WTC11 (cell line): ENCODE measurements at regions not wholly inside any gene's neighbourhood (a gene's known extent, or its start where the extent isn't known, plus 50 kb on each side); places are given as distances from the start of the nearest gene placed in this dataset.

ENCODE experiments used
- ATAC-seq: fragments of 200-7000 bp; cut with Tn5 transposase; 2 replicates; pipeline ENCODE4 v1.10.0; 2021; ENCODE audit warnings: mild to moderate bottlenecking, moderate library complexity
- CTCF ChIA-PET: fragments of 300-600 bp; sonication (Branson Sonifier 250); formaldehyde crosslinking; loops from one replicate; lab custom pipeline; 2021; ENCODE audit warnings: antibody characterized with exemption; lab: Charles Lee
- POLR2A ChIA-PET: fragments of 350-600 bp; sonication (Branson Sonifier 250); formaldehyde crosslinking; loops from one replicate; lab custom pipeline; 2021; ENCODE audit warnings: antibody characterized with exemption; lab: Charles Lee
- DNase-seq: peaks from one replicate; pipeline ENCODE4 v3.0.0; 2021; ENCODE audit warnings: low spot score
- H3K27ac Mint-ChIP-seq: 2 replicates; pipeline ENCODE4 v1.8.0; 2021; ENCODE audit warnings: mixed read lengths
- H3K27me3 Mint-ChIP-seq: 2 replicates; pipeline ENCODE4 v1.8.0; 2021; ENCODE audit warnings: low read depth, mild to moderate bottlenecking, moderate library complexity, mixed read lengths
- H3K36me3 Mint-ChIP-seq: 2 replicates; pipeline ENCODE4 v1.8.0; 2021; ENCODE audit warnings: mixed read lengths
- H3K4me1 Mint-ChIP-seq: 2 replicates; pipeline ENCODE4 v1.8.0; 2022; ENCODE audit warnings: mixed read lengths
- H3K4me3 Mint-ChIP-seq: 2 replicates; pipeline ENCODE4 v1.8.0; 2021; ENCODE audit warnings: mild to moderate bottlenecking, moderate library complexity, mixed read lengths
- H3K9me3 Mint-ChIP-seq: 2 replicates; pipeline ENCODE4 v1.8.0; 2021; ENCODE audit warnings: mixed read lengths
- CREB1 ChIP-seq: sonication (generic); formaldehyde crosslinking; IDR thresholded peaks from 2 replicates; pipeline ENCODE4 v1.8.0; 2023; ENCODE audit warnings: mild to moderate bottlenecking, missing genetic modification reagents
- CREM ChIP-seq: sonication (generic); formaldehyde crosslinking; IDR thresholded peaks from 2 replicates; pipeline ENCODE4 v1.8.1; 2022; ENCODE audit warnings: mild to moderate bottlenecking, missing genetic modification reagents, moderate library complexity
- FOXJ3 ChIP-seq: sonication (generic); formaldehyde crosslinking; IDR thresholded peaks from 2 replicates; pipeline ENCODE4 v1.9.0; 2021; ENCODE audit warnings: missing genetic modification reagents, mild to moderate bottlenecking, borderline replicate concordance
- FOXK1 ChIP-seq: sonication (generic); formaldehyde crosslinking; IDR thresholded peaks from 2 replicates; pipeline ENCODE4 v1.8.0; 2022; ENCODE audit warnings: mild to moderate bottlenecking, moderate library complexity, missing genetic modification reagents
- IRF2 ChIP-seq: sonication (generic); formaldehyde crosslinking; IDR thresholded peaks from 2 replicates; pipeline ENCODE4 v1.8.0; 2022; ENCODE audit warnings: low read depth, missing genetic modification reagents, borderline replicate concordance
- JAZF1 ChIP-seq: fragments of 250-450 bp; sonication (Bioruptor Pico); IDR thresholded peaks from 2 replicates; pipeline ENCODE4 v1.9.0; 2021; ENCODE audit warnings: moderate library complexity, mild to moderate bottlenecking, inconsistent platforms
- ZNF121 ChIP-seq: sonication (generic); formaldehyde crosslinking; IDR thresholded peaks from 2 replicates; pipeline ENCODE4 v1.8.0; 2023; ENCODE audit warnings: missing genetic modification reagents
- ZNF138 ChIP-seq: sonication (generic); formaldehyde crosslinking; conservative IDR thresholded peaks from 2 replicates; pipeline ENCODE4 v1.8.1; 2022; ENCODE audit warnings: mild to moderate bottlenecking, moderate library complexity, missing genetic modification reagents
- TF ChIP-seq, protein P1 (sequence below): fragments of 250-450 bp; sonication (Bioruptor Pico); IDR thresholded peaks from 2 replicates; pipeline ENCODE4 v1.9.0; 2021; ENCODE audit warnings: mild to moderate bottlenecking
- TF ChIP-seq, protein P2 (sequence below): fragments of 250-450 bp; sonication (Bioruptor Pico); IDR thresholded peaks from 2 replicates; pipeline ENCODE4 v1.9.0; 2021; ENCODE audit warnings: mild to moderate bottlenecking, borderline replicate concordance
- TF ChIP-seq, protein P3 (sequence below): fragments of 250-450 bp; sonication (Bioruptor Pico); IDR thresholded peaks from 2 replicates; pipeline ENCODE4 v1.9.0; 2021; ENCODE audit warnings: moderate library complexity, mild to moderate bottlenecking, inconsistent platforms, borderline replicate concordance
- TF ChIP-seq, protein P4 (sequence below): sonication (generic); formaldehyde crosslinking; IDR thresholded peaks from 2 replicates; pipeline ENCODE4 v1.8.1; 2023; ENCODE audit warnings: mild to moderate bottlenecking, moderate library complexity, missing genetic modification reagents
- TF ChIP-seq, protein P5 (sequence below): fragments of 250-450 bp; sonication (Bioruptor Pico); conservative IDR thresholded peaks from 2 replicates; pipeline ENCODE4 v1.9.0; 2021; ENCODE audit warnings: mild to moderate bottlenecking
- TF ChIP-seq, protein P6 (sequence below): sonication (generic); formaldehyde crosslinking; IDR thresholded peaks from 2 replicates; pipeline ENCODE4 v1.8.1; 2022; ENCODE audit warnings: mild to moderate bottlenecking, missing genetic modification reagents, moderate library complexity, borderline replicate concordance
- TF ChIP-seq, protein P7 (sequence below): sonication (generic); formaldehyde crosslinking; IDR thresholded peaks from 2 replicates; pipeline ENCODE4 v1.8.0; 2023; ENCODE audit warnings: missing genetic modification reagents, mild to moderate bottlenecking, borderline replicate concordance

DNA sequence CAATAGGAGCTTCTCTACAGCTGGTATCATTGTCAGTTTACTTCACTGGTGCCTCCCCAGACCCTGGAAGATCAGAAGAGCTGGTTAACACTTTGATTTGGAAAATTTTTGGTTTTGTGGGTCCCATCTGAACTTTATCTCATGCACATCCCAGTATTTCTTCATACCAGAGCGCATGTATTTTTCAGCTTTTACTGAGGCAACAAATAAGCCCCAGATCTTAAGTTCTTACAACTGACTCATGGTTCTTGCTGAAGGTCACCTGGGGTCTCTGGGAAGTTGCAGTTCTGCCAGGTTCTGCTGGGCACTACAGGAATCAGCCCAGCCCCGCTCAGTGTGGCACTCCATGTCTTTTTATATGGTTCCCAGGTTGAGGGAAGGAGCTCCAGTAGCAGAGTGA, 1249.9 kb downstream of the EFNB2 start:
- H3K4me3 Mint-ChIP-seq = no peak overlapping the region
- H3K27me3 Mint-ChIP-seq = no peaks in the 10 kb centered on the region
- no peak overlapping the region for H3K27ac Mint-ChIP-seq
- POLR2A ChIA-PET = no interaction called here
- TF ChIP-seq CREM (no peak), FOXJ3 (CRISPR knock-in tag) (no peak), ZNF138 (CRISPR knock-in tag) (no peak)
- TF ChIP-seq, protein P1, sequence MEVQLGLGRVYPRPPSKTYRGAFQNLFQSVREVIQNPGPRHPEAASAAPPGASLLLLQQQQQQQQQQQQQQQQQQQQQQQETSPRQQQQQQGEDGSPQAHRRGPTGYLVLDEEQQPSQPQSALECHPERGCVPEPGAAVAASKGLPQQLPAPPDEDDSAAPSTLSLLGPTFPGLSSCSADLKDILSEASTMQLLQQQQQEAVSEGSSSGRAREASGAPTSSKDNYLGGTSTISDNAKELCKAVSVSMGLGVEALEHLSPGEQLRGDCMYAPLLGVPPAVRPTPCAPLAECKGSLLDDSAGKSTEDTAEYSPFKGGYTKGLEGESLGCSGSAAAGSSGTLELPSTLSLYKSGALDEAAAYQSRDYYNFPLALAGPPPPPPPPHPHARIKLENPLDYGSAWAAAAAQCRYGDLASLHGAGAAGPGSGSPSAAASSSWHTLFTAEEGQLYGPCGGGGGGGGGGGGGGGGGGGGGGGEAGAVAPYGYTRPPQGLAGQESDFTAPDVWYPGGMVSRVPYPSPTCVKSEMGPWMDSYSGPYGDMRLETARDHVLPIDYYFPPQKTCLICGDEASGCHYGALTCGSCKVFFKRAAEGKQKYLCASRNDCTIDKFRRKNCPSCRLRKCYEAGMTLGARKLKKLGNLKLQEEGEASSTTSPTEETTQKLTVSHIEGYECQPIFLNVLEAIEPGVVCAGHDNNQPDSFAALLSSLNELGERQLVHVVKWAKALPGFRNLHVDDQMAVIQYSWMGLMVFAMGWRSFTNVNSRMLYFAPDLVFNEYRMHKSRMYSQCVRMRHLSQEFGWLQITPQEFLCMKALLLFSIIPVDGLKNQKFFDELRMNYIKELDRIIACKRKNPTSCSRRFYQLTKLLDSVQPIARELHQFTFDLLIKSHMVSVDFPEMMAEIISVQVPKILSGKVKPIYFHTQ (CRISPR knock-in tag) = no peak
- peaks cover 9% of the 10 kb centered on the region for H3K9me3 Mint-ChIP-seq
- ATAC-seq (no peak), DNase-seq (no peak)
- CTCF ChIA-PET = no interaction called here
- peaks cover 47% of the 10 kb centered on the region for H3K4me1 Mint-ChIP-seq
- H3K36me3 Mint-ChIP-seq = 0 out of 2 replicates have a peak, but pooled peaks cover 2% of the 10 kb centered on the region

DNA sequence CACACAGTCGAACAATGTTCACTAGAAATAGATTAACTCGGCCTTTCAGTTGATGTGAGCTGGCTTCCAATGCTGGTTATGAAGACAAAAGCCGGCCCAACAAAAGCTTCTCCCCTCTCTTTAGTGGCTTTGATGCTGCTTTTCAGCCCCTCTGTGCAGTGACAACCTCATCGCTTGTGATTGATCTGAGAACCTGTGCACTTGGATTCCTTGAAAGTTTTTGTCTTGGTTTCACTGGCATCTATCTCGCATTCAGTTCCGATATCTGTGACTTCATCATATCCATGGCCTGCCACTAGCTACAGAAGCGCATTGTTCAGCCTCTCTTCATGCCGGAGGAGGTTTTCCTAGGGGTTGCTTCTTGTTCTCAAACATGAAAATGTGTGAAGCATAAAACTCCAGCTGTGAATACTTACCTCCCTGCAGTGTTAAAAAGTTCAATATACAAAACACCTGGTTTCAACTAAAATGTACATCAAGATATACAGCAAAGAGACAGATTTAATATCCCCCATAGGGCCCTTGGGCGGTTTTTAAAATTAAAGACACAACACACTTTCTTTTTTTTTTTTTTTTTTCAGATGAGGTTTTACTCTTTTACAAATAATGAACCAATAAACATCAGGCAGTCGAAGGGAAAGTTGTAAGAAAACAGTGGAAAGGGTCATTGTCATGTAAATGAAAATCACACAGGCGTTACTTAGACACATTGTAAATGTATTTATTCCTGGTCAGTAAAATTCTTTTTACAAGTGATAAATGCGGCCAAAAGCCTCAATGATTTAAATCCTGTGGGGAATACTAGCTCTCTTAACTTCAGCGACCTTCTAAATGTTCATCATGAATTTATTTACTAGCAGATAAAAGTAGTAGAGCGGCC, 1252.8 kb downstream of the EFNB2 start:
- Mint-ChIP-seq H3K27me3 (no peaks in the 10 kb centered on the region), H3K4me3 (peak overlapping the region; percentile 15), H3K36me3 (0 out of 2 replicates have a peak, but pooled peaks cover 2% of the 10 kb centered on the region), H3K4me1 (peaks cover 69% of the 10 kb centered on the region), H3K27ac (peak overlapping the region; percentile 85), H3K9me3 (peaks cover 9% of the 10 kb centered on the region)
- ChIA-PET POLR2A (no interaction called here), CTCF (no interaction called here)
- ATAC-seq = no peak; the same call in 1 of the 2 replicates
- no peak for DNase-seq
- TF ChIP-seq, protein P2, sequence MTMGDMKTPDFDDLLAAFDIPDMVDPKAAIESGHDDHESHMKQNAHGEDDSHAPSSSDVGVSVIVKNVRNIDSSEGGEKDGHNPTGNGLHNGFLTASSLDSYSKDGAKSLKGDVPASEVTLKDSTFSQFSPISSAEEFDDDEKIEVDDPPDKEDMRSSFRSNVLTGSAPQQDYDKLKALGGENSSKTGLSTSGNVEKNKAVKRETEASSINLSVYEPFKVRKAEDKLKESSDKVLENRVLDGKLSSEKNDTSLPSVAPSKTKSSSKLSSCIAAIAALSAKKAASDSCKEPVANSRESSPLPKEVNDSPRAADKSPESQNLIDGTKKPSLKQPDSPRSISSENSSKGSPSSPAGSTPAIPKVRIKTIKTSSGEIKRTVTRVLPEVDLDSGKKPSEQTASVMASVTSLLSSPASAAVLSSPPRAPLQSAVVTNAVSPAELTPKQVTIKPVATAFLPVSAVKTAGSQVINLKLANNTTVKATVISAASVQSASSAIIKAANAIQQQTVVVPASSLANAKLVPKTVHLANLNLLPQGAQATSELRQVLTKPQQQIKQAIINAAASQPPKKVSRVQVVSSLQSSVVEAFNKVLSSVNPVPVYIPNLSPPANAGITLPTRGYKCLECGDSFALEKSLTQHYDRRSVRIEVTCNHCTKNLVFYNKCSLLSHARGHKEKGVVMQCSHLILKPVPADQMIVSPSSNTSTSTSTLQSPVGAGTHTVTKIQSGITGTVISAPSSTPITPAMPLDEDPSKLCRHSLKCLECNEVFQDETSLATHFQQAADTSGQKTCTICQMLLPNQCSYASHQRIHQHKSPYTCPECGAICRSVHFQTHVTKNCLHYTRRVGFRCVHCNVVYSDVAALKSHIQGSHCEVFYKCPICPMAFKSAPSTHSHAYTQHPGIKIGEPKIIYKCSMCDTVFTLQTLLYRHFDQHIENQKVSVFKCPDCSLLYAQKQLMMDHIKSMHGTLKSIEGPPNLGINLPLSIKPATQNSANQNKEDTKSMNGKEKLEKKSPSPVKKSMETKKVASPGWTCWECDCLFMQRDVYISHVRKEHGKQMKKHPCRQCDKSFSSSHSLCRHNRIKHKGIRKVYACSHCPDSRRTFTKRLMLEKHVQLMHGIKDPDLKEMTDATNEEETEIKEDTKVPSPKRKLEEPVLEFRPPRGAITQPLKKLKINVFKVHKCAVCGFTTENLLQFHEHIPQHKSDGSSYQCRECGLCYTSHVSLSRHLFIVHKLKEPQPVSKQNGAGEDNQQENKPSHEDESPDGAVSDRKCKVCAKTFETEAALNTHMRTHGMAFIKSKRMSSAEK = no peak
- TF ChIP-seq CREB1 (CRISPR knock-in tag) = no peak
- TF ChIP-seq ZNF121 (CRISPR knock-in tag) = no peak
- TF ChIP-seq, protein P3, sequence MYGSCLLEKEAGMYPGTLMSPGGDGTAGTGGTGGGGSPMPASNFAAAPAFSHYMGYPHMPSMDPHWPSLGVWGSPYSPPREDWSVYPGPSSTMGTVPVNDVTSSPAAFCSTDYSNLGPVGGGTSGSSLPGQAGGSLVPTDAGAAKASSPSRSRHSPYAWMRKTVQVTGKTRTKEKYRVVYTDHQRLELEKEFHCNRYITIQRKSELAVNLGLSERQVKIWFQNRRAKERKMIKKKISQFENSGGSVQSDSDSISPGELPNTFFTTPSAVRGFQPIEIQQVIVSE (CRISPR knock-in tag) = no peak
- no peak for TF ChIP-seq JAZF1 (CRISPR knock-in tag)
- TF ChIP-seq, protein P4, sequence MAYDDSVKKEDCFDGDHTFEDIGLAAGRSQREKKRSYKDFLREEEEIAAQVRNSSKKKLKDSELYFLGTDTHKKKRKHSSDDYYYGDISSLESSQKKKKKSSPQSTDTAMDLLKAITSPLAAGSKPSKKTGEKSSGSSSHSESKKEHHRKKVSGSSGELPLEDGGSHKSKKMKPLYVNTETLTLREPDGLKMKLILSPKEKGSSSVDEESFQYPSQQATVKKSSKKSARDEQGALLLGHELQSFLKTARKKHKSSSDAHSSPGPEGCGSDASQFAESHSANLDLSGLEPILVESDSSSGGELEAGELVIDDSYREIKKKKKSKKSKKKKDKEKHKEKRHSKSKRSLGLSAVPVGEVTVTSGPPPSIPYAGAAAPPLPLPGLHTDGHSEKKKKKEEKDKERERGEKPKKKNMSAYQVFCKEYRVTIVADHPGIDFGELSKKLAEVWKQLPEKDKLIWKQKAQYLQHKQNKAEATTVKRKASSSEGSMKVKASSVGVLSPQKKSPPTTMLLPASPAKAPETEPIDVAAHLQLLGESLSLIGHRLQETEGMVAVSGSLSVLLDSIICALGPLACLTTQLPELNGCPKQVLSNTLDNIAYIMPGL (CRISPR knock-in tag) = no peak
- TF ChIP-seq, protein P5, sequence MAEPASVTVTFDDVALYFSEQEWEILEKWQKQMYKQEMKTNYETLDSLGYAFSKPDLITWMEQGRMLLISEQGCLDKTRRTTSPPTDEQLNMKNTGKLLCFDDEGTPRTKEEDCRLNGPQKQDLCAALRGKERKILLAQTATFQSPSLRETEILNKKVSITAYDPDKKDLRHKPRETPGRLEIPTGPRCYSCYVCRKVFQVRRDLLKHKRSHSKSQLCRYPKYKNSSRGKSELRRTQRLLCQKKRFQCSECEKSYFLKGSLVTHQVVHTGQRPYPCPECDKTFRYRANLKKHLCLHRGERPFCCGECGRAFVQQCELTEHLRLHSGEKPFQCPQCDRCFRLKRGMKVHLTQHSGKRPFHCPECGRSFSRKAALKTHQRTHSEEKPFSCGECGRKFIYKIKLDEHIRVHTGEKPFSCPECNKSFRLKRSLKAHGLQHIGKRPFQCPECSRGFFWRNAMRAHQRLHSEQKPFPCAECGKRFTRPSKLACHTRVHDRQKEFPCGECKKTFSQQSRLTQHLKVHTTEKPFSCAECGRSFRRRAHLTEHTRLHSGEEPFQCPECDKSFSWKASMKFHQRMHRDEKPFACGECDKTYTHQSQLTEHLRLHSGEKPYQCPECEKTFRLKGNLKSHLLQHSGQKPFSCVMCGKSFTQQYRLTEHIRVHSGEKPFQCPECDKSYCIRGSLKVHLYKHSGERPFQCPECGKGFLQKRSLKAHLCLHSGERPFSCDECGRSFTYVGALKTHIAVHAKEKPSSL (CRISPR knock-in tag) = no peak
- no peak for TF ChIP-seq IRF2 (CRISPR knock-in tag)
- TF ChIP-seq, protein P6, sequence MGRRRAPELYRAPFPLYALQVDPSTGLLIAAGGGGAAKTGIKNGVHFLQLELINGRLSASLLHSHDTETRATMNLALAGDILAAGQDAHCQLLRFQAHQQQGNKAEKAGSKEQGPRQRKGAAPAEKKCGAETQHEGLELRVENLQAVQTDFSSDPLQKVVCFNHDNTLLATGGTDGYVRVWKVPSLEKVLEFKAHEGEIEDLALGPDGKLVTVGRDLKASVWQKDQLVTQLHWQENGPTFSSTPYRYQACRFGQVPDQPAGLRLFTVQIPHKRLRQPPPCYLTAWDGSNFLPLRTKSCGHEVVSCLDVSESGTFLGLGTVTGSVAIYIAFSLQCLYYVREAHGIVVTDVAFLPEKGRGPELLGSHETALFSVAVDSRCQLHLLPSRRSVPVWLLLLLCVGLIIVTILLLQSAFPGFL = no peak
- no peak for TF ChIP-seq FOXK1 (CRISPR knock-in tag)
- TF ChIP-seq, protein P7, sequence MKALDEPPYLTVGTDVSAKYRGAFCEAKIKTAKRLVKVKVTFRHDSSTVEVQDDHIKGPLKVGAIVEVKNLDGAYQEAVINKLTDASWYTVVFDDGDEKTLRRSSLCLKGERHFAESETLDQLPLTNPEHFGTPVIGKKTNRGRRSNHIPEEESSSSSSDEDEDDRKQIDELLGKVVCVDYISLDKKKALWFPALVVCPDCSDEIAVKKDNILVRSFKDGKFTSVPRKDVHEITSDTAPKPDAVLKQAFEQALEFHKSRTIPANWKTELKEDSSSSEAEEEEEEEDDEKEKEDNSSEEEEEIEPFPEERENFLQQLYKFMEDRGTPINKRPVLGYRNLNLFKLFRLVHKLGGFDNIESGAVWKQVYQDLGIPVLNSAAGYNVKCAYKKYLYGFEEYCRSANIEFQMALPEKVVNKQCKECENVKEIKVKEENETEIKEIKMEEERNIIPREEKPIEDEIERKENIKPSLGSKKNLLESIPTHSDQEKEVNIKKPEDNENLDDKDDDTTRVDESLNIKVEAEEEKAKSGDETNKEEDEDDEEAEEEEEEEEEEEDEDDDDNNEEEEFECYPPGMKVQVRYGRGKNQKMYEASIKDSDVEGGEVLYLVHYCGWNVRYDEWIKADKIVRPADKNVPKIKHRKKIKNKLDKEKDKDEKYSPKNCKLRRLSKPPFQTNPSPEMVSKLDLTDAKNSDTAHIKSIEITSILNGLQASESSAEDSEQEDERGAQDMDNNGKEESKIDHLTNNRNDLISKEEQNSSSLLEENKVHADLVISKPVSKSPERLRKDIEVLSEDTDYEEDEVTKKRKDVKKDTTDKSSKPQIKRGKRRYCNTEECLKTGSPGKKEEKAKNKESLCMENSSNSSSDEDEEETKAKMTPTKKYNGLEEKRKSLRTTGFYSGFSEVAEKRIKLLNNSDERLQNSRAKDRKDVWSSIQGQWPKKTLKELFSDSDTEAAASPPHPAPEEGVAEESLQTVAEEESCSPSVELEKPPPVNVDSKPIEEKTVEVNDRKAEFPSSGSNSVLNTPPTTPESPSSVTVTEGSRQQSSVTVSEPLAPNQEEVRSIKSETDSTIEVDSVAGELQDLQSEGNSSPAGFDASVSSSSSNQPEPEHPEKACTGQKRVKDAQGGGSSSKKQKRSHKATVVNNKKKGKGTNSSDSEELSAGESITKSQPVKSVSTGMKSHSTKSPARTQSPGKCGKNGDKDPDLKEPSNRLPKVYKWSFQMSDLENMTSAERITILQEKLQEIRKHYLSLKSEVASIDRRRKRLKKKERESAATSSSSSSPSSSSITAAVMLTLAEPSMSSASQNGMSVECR (CRISPR knock-in tag) = no peak
